Osteoblast (primary cell): ENCODE measurements at regions not wholly inside any gene's neighbourhood (a gene's known extent, or its start where the extent isn't known, plus 50 kb on each side); places are given as distances from the start of the nearest gene placed in this dataset.

Source experiments
- DNase-seq: peaks from one replicate; pipeline ENCODE4 v3.0.0; 2011; ENCODE audit warnings: low spot score, mixed read lengths; ENCODE audit not compliant: insufficient read length; ENCODE audit errors: missing footprints
- H2AFZ ChIP-seq: 2 replicates; pipeline ENCODE4 v1.6.0; 2011; ENCODE audit warnings: mild to moderate bottlenecking, low read length
- H3K27ac ChIP-seq: 2 replicates; pipeline ENCODE4 v1.5.1; 2011; ENCODE audit warnings: mild to moderate bottlenecking, low read depth, low read length, moderate library complexity
- H3K27me3 ChIP-seq: 2 replicates; pipeline ENCODE4 v1.6.0; 2012; ENCODE audit warnings: mild to moderate bottlenecking, control low read depth, inconsistent platforms, low read length, moderate library complexity; ENCODE audit not compliant: insufficient read depth
- H3K36me3 ChIP-seq: 2 replicates; pipeline ENCODE4 v1.5.1; 2011; ENCODE audit warnings: mild to moderate bottlenecking, low read length, control low read depth, moderate library complexity; ENCODE audit not compliant: insufficient read depth
- H3K4me1 ChIP-seq: 2 replicates; pipeline ENCODE4 v1.5.1; 2011; ENCODE audit warnings: mild to moderate bottlenecking, low read length, control low read depth, moderate library complexity; ENCODE audit not compliant: insufficient read depth
- H3K4me2 ChIP-seq: 2 replicates; pipeline ENCODE4 v1.6.0; 2011; ENCODE audit warnings: mild to moderate bottlenecking, low read length; ENCODE audit not compliant: insufficient read depth
- H3K4me3 ChIP-seq: fragments of 200-600 bp; sonication (generic); 3 replicates; pipeline ENCODE4 v1.5.1; 2012; ENCODE audit warnings: mild to moderate bottlenecking, low read length, inconsistent platforms; ENCODE audit not compliant: insufficient read depth
- H3K79me2 ChIP-seq: 2 replicates; pipeline ENCODE4 v1.6.0; 2012; ENCODE audit warnings: mild to moderate bottlenecking, low read length, control low read depth, inconsistent platforms; ENCODE audit not compliant: insufficient read depth
- H3K9me3 ChIP-seq: 2 replicates; pipeline ENCODE4 v1.5.1; 2011; ENCODE audit warnings: low read depth, low read length, control low read depth
- H4K20me1 ChIP-seq: 2 replicates; pipeline ENCODE4 v1.6.0; 2012; ENCODE audit warnings: mild to moderate bottlenecking, low read length, control low read depth; ENCODE audit not compliant: insufficient read depth
- TF ChIP-seq, protein P1 (sequence below): IDR thresholded peaks from 2 replicates; pipeline ENCODE4 v1.5.1; 2011; ENCODE audit warnings: mild to moderate bottlenecking, low read depth, low read length, moderate library complexity; ENCODE audit errors: extremely low read depth

DNA sequence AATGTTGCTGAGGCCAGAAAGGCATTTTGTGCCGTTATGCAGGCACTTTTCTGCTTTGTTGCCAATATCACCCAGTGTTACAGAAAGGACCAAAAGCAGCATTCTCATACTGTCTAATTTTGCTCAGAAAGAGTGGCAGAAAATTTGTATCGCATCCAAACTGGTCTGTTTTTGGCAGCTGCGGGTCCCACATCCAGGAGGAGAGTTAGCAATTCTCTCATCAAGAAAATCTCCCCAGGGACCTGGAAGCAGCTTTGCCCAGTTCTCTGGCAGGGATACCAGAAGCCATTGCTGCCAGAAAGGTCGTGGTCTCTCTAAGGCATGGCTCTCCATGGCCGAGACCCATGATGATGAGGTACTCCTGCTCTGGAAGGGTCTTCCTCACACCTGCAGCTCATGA, 489.2 kb upstream of the ZMIZ1 start:
- Histone ChIP-seq H4K20me1 (no peaks in the 10 kb centered on the region), H3K4me3 (no peak overlapping the region), H3K4me1 (no peaks in the 10 kb centered on the region), H3K9me3 (no peaks in the 10 kb centered on the region), H3K36me3 (no peaks in the 10 kb centered on the region), H3K4me2 (no peak overlapping the region), H3K79me2 (no peaks in the 10 kb centered on the region), H3K27me3 (peaks cover 22% of the 10 kb centered on the region), H3K27ac (no peak overlapping the region), H2AFZ (no peak overlapping the region)
- TF ChIP-seq, protein P1, sequence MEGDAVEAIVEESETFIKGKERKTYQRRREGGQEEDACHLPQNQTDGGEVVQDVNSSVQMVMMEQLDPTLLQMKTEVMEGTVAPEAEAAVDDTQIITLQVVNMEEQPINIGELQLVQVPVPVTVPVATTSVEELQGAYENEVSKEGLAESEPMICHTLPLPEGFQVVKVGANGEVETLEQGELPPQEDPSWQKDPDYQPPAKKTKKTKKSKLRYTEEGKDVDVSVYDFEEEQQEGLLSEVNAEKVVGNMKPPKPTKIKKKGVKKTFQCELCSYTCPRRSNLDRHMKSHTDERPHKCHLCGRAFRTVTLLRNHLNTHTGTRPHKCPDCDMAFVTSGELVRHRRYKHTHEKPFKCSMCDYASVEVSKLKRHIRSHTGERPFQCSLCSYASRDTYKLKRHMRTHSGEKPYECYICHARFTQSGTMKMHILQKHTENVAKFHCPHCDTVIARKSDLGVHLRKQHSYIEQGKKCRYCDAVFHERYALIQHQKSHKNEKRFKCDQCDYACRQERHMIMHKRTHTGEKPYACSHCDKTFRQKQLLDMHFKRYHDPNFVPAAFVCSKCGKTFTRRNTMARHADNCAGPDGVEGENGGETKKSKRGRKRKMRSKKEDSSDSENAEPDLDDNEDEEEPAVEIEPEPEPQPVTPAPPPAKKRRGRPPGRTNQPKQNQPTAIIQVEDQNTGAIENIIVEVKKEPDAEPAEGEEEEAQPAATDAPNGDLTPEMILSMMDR, result no peak
- no peak for DNase-seq

DNA sequence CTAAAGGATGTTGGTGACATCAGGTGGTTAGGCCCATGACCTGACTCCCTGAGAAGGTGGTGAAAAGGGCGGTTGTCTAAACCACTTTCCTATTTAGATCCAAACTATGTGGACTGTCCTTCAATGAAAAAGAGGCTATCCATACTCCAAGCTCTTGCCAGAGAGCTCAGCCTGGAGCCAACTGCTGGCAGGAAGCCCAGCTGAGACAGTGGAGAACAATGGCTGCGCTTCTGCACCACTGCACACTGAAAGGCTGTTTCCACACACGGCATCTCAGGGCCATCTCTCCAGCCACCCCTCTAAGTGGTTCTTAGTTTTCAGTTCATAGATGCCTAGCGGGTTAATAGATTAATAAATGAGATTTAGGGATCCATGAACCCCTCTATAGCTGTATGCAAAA, 488.8 kb upstream of the ZMIZ1 start:
- Histone ChIP-seq H3K27ac (no peak overlapping the region), H3K4me1 (no peaks in the 10 kb centered on the region), H3K36me3 (no peaks in the 10 kb centered on the region), H2AFZ (no peak overlapping the region), H4K20me1 (no peaks in the 10 kb centered on the region), H3K4me2 (no peak overlapping the region), H3K27me3 (peaks cover 22% of the 10 kb centered on the region), H3K79me2 (no peaks in the 10 kb centered on the region), H3K9me3 (no peaks in the 10 kb centered on the region), H3K4me3 (no peak overlapping the region)
- no peak for DNase-seq
- TF ChIP-seq, protein P1, result no peak

DNA sequence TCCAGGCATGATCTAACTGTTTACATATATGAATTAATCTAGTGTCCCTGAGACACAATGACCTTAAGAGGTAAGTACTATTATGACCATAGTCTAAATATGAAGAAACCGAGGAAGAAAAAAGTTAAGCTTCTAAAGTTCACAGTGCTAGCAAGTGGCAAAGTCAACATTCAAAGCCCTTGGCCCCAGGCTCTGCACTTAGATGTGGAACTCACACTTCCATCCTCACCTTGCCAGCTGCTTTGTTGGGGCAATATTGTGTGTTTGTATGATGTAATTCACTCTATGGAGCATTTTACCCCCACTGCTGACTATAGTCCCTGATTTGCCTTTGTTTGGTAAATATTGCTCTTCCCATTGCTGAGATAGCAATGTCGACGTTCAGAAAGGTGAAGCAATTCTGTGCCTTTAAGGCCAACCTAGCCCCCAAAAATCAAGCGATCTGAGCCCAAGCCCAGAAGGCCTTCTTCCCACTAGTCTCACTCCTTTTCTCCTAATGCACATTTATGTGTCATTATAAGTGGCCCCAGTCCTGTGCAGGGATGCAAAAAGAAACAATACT, 487.6 kb upstream of the ZMIZ1 start:
- Histone ChIP-seq H3K4me1 (no peaks in the 10 kb centered on the region), H3K4me3 (no peak overlapping the region), H3K27ac (no peak overlapping the region), H2AFZ (no peak overlapping the region), H3K79me2 (no peaks in the 10 kb centered on the region), H3K9me3 (no peaks in the 10 kb centered on the region), H3K36me3 (no peaks in the 10 kb centered on the region), H3K27me3 (peaks cover 17% of the 10 kb centered on the region), H4K20me1 (no peaks in the 10 kb centered on the region), H3K4me2 (no peak overlapping the region)
- DNase-seq, result no peak
- TF ChIP-seq, protein P1, result no peak

DNA sequence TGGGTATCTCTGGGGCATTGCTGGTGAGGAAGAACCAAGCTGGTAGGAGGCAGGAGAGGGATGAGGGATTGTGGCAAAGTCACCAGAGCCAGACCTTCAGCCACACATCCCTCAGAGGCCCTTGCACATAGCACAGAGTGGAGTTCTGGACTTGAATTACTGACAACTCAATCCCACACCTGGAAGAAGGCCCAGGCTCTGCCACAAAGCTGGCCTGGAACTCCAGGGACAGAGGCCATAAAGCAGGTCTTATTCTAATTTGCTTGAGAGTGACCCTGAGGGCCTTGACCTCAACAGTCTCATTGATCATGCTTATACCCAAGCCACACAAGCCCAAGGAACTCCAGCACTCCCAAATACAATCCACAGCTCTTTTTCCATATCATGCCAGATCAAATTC, 486.2 kb upstream of the ZMIZ1 start:
- Histone ChIP-seq H3K9me3 (no peaks in the 10 kb centered on the region), H3K27ac (no peak overlapping the region), H3K4me3 (no peak overlapping the region), H3K4me1 (no peaks in the 10 kb centered on the region), H3K4me2 (no peak overlapping the region), H3K27me3 (peaks cover 10% of the 10 kb centered on the region), H3K79me2 (no peaks in the 10 kb centered on the region), H3K36me3 (no peaks in the 10 kb centered on the region), H4K20me1 (no peaks in the 10 kb centered on the region), H2AFZ (no peak overlapping the region)
- DNase-seq, result no peak
- TF ChIP-seq, protein P1, result no peak
